Heart left ventricle (tissue), 16 donors: ENCODE measurements at regions not wholly inside any gene's neighbourhood (a gene's known extent, or its start where the extent isn't known, plus 50 kb on each side); places are given as distances from the start of the nearest gene placed in this dataset.

Source experiments
- ATAC-seq, 4 donors: fragments of 200-7000 bp; cut with Tn5 transposase; one replicate each; pipeline ENCODE4 v1.9.1; 2020 to 2022; ENCODE audit warnings: moderate library complexity in 4 of 4, mild to moderate bottlenecking in 3 of 4, moderate number of reproducible peaks in 1 of 4
- DNase-seq, 5 donors: peaks; one replicate each; pipeline ENCODE4 v3.0.0-alpha.2; 2020
- H3K27ac ChIP-seq, 12 donors: fragments of 200-600 bp; sonication (generic) in 4 of 12; one replicate each; pipeline versions ENCODE4 v1.5.0 to v1.8.0; 2016 to 2022; ENCODE audit warnings: mild to moderate bottlenecking in 2 of 12
- H3K27me3 ChIP-seq, 9 donors: fragments of 200-600 bp; sonication (generic) in 2 of 9; one replicate each; pipeline versions ENCODE4 v1.5.1 to v1.8.0; 2016 to 2022; ENCODE audit warnings: mild to moderate bottlenecking in 3 of 9
- H3K36me3 ChIP-seq, 9 donors: fragments of 200-600 bp; sonication (generic) in 2 of 9; one replicate each; pipeline versions ENCODE4 v1.5.0 to v1.8.0; 2018 to 2022; ENCODE audit warnings: mild to moderate bottlenecking in 2 of 9
- H3K4me1 ChIP-seq, 12 donors: fragments of 200-600 bp; sonication (generic) in 4 of 12; one replicate each; pipeline versions ENCODE4 v1.5.0 to v1.8.0; 2016 to 2022; ENCODE audit warnings: mild to moderate bottlenecking in 3 of 12
- H3K4me3 ChIP-seq, 12 donors: fragments of 200-600 bp; sonication (generic) in 4 of 12; one replicate each; pipeline versions ENCODE4 v1.5.0 to v1.8.0; 2017 to 2022; ENCODE audit warnings: mild to moderate bottlenecking in 9 of 12, moderate library complexity in 4 of 12
- H3K9me3 ChIP-seq, 12 donors: fragments of 200-600 bp; sonication (generic) in 4 of 12; one replicate each; pipeline versions ENCODE4 v1.5.0 to v1.8.0; 2016 to 2022; ENCODE audit warnings: mild to moderate bottlenecking in 1 of 12
- CTCF ChIP-seq, 12 donors: fragments of 200-600 bp; sonication (generic) in 4 of 12; IDR thresholded peaks; one replicate each; pipeline versions ENCODE4 v1.5.0 to v1.8.0; 2018 to 2022; ENCODE audit warnings: antibody characterized with exemption in 12 of 12, mild to moderate bottlenecking in 5 of 12
- POLR2A ChIP-seq, 2 donors: fragments of 450-650 bp; IDR thresholded peaks; one replicate each; pipeline ENCODE4 v1.6.1; 2017; ENCODE audit warnings: antibody characterized with exemption in 2 of 2, mild to moderate bottlenecking in 2 of 2, moderate library complexity in 2 of 2
- WGBS, 4 donors: extraction: QIAGEN DNeasy Blood & Tissue Kit in 2 of 4; methylation state at CpG; one replicate each; pipeline versions ENCODE4 v1.1.5 to v1.1.7; 2013 to 2018; 5-methylcytosine and 5-hydroxymethylcytosine counted together
- intact Hi-C, 10 donors: fragments of 100-400 bp; cut with DNase I; formaldehyde crosslinking; loops; one replicate each; pipeline versions ENCODE4 v1.11.1 to v1.14.2; 2022
- donor health status: ischemic (EF 13 %, LVEDD 7.1; RV severe dilation, severe dysfunction).
- donor health status: healthy with polysubstance abuse.
- donor health status: DM: no; HTN: yes; CAD: no.
- donor health status: DM: no; HTN: no; CAD: no.
- donor health status: ischemic (EF 25% LVEDD 6.9; RV normal size, moderate dysfunction).
- donor health status: ischemic (EF 25% LVEDD 5.7; RV mildly dilated, moderate dysfunction).
- donor health status: healthy.
- donor health status: DM: yes; HTN: yes; CAD: no.
- donor health status: ischemic (EF 35%, LVEDD 5.7; RV mildly dilated, moderate dysfunction).
- donor health status: nonischemic (EF 11% LVEDD 7.7; RV severe dilation, severe dysfunction).
- donor health status: DM: yes; HTN: yes; CAD: no.
- donor health status: PGD.
- donor health status: ischemic (EF 29% LVEDD 5.4; RV normal size, mild dysfunction).
- donor health status: nonischemic (EF 23%, LVEDD 6.1; RV moderate dilation, normal function).

- Histone ChIP-seq H3K4me1 (no peaks in the 10 kb centered on the region), H3K4me3 (no peak overlapping the region), H3K27me3 (no peaks in the 10 kb centered on the region), H3K9me3 (no peaks in the 10 kb centered on the region), H3K27ac (no peak overlapping the region), H3K36me3 (no peaks in the 10 kb centered on the region)
- no peak for TF ChIP-seq POLR2A (IDR thresholded peaks at IDR 0.05)
- no peak for TF ChIP-seq CTCF (IDR thresholded peaks at IDR 0.05)
- ATAC-seq (no peak), DNase-seq (no peak)
- 85 to 95% (median 92%) methylated on average over 5 of the region's 5 CpGs for WGBS, 4 donors
- intact Hi-C loops, result no loop called here
Measured at GRCh38 chr15:96125721-96126415, 204.6 kb upstream of the NR2F2 start.

DNA sequence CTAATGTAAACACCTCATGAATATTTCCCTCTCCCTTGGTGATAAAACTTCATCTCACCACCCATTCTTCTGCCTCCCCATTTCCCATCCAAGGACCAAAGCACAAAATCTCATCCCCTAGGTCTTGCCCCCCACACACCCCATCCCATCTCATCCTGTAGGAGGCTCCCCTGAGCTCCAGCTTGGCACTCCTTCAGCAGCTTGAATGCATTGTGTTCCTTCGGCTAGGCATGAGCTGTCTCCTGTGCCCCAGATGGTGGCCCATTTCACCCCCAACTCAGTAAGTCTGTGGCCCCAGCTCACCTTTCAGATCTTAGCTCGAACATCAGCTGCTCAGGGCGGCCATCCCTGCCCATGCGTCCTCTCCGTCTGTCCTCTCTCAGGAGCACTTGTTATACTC, 203.6 kb upstream of the NR2F2 start:
- Histone ChIP-seq H3K27ac (no peak overlapping the region), H3K9me3 (no peaks in the 10 kb centered on the region), H3K36me3 (no peaks in the 10 kb centered on the region), H3K4me1 (no peaks in the 10 kb centered on the region), H3K4me3 (no peak overlapping the region), H3K27me3 (no peaks in the 10 kb centered on the region)
- DNase-seq (no peak), ATAC-seq (no peak)
- intact Hi-C loops, result no loop called here
- TF ChIP-seq POLR2A (IDR thresholded peaks at IDR 0.05) (no peak), CTCF (IDR thresholded peaks at IDR 0.05) (no peak)
- 95 to 98% (median 97%) methylated on average over 5 of the region's 5 CpGs for WGBS, 4 donors

- no peak for TF ChIP-seq POLR2A (IDR thresholded peaks at IDR 0.05)
- no peak for TF ChIP-seq CTCF (IDR thresholded peaks at IDR 0.05)
- ATAC-seq (no peak), DNase-seq (no peak)
- Histone ChIP-seq H3K9me3 (no peaks in the 10 kb centered on the region), H3K4me3 (no peak overlapping the region), H3K27ac (no peak overlapping the region), H3K36me3 (no peaks in the 10 kb centered on the region), H3K27me3 (no peaks in the 10 kb centered on the region), H3K4me1 (no peaks in the 10 kb centered on the region)
- intact Hi-C loops, result loop anchor here in 1 of 10 donors (10.0 kb wide), 1 partner anchor 56 kb away; no protein-coding TSS in a partner anchor
- 30 to 38% (median 35%) methylated on average over 1 of the region's 1 CpG for WGBS, 4 donors
Measured at GRCh38 chr15:96130734-96131133, 199.8 kb upstream of the NR2F2 start.

GRCh38 chr15:96132126-96132525, 198.4 kb upstream of the NR2F2 start:
- 59 to 98% (median 96%) methylated on average over 1 of the region's 1 CpG for WGBS, 4 donors
- ATAC-seq (no peak), DNase-seq (no peak)
- Histone ChIP-seq H3K27ac (no peak overlapping the region), H3K36me3 (no peaks in the 10 kb centered on the region), H3K27me3 (no peaks in the 10 kb centered on the region), H3K4me1 (no peaks in the 10 kb centered on the region), H3K4me3 (no peak overlapping the region), H3K9me3 (no peaks in the 10 kb centered on the region)
- intact Hi-C loops, result loop anchor here in 1 of 10 donors (10.0 kb wide), 1 partner anchor 57 kb away; no protein-coding TSS in a partner anchor
- TF ChIP-seq CTCF (IDR thresholded peaks at IDR 0.05), result no peak
- TF ChIP-seq POLR2A (IDR thresholded peaks at IDR 0.05), result no peak
